ENCODE measurements at regions not wholly inside any gene's neighbourhood (a gene's known extent, or its start where the extent isn't known, plus 50 kb on each side); places are given as distances from the start of the nearest gene placed in this dataset.
"Not testable (repeated sequence)": the region's sequence is repeated elsewhere in the genome, so short reads cannot be mapped to it uniquely, and the experiment has no call there.

DNA sequence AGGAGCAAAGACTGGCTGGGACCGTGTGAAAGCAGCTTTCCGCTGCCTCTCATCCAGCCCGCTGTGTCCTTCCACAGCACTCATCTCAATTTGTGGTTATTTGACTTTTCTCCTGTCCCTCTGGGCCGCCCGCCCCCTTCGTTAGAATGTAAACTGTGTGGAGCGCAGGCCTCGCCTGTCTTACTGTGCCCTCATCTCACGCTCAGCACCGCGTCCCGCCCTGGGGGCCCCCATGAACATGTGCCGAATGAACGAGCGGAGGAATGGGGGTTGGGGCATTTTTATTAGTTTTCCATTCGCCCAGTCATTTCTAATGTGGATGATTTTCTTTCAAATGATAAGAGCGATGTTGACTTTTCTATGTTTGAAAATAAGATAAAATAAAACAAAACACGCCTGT, 159.1 kb upstream of the ZNF469 start:
- CTCF ChIA-PET; POLR2A ChIA-PET; ATAC-seq; H3K4me1 ChIP-seq; H3K27ac ChIP-seq; FAIRE-seq; H3K4me2 ChIP-seq; H3K9me3 ChIP-seq; H3K4me3 ChIP-seq; DNase-seq (ENCODE audit: low read depth in 1 of 2, low spot score in 1 of 2): not testable (repeated sequence)
- 90% methylated on average over 18 of the region's 18 CpGs for WGBS (ENCODE audit: missing lambda C conversion rate)

DNA sequence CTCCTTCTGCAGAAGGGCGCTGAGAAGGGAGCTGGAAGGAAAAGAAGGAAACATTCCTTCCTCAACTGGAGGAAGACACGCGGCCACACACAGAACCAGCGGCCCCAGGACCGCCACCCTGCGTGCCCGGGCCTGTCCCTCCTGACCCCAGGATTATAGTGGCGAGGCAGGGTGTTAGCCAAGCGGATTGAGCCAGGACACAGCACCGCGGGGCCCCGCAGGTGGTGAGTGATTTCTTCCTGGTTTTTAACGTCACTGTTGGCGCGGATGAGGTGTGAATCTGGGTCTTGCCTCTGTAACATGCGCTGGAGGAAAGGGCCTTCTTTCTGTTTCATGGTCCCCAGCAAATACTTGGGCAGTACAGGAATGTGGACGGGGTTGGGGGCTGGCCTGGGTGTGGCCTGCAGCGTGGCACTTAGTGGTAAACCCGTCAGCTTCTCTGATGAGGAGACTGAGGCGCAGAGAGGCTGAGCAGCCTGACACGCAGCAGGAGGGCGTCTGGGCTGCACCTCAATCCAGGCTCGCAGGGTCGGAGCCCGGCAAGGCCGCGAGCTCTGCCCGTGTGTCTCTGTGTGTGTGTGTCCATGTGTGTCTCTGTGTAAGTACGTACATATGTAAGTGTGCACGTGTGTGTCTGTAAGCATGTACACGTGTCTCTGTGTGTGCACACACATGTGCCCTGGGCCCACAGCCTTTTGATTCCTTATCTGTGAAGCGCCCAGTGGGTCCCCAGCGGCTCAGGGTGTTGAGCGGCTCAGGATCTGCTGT, 158.4 kb upstream of the ZNF469 start:
- POLR2A ChIA-PET; ATAC-seq; H3K4me2 ChIP-seq; CTCF ChIA-PET; H3K4me1 ChIP-seq; H3K4me3 ChIP-seq; H3K9me3 ChIP-seq; DNase-seq (ENCODE audit: low read depth in 1 of 2, low spot score in 1 of 2); FAIRE-seq: not testable (repeated sequence)
- peak overlapping the region in 1 of 2 experiments; percentile 28; a peak in 1 of 6 replicates for H3K27ac ChIP-seq
- 92% methylated on average over 34 of the region's 34 CpGs for WGBS (ENCODE audit: missing lambda C conversion rate)

DNA sequence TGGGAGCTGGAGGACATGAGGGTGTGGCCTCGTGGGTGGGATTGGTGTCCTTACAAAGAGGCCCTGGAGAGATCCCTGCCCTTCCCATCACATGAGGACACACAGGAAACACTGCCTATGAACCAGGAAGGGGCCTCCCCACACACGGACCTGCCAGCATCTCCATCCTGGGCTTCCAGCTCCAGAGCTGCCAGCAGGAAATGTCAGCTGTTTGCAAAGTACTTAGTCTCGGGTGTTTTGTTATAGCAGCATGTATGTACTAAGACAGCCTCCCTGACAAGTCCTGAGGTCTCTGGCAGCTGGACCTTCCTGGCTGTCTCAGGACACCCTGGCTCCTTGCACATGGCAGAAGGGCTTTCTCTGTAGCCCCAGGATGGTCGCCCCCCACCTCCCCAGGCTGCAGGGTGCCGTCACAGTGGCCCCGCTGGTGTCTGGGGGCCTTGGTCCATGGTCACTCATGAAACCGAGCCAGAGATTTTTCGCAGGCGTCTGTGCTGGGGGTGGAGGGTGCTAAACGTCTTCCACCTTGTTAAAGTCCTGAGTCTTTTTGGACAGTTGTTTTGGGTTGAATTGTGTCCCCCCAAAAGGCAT, 157.0 kb upstream of the ZNF469 start:
- H3K4me3 ChIP-seq; DNase-seq (ENCODE audit: low read depth in 1 of 2, low spot score in 1 of 2); H3K4me2 ChIP-seq; POLR2A ChIA-PET; H3K27ac ChIP-seq; ATAC-seq; H3K4me1 ChIP-seq; CTCF ChIA-PET; FAIRE-seq; H3K9me3 ChIP-seq: not testable (repeated sequence)
- WGBS (ENCODE audit: missing lambda C conversion rate) = 79% methylated on average over 6 of the region's 10 CpGs

DNA sequence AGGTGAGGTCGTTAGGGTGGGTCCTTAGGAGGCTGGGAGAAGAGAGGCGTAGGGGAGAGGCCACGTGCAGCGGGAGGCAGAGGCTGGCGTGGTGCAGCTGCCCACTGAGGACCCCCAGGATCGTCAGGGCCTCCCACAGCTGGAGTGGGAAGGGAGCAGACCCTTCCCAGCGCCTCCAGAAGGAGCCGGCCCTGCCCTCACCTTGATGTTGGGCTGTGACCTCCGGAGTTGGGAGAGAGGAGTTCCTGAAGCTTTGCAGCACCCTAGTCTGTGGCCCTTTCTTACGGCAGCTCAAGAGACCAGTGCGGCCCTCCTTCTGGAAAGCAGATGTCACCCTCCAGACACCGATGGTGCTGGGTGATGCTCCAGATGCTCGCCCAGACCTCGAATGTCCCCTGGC, 156.5 kb upstream of the ZNF469 start:
- H3K4me1 ChIP-seq; FAIRE-seq; CTCF ChIA-PET; DNase-seq (ENCODE audit: low read depth in 1 of 2, low spot score in 1 of 2); POLR2A ChIA-PET; H3K4me3 ChIP-seq; ATAC-seq; H3K4me2 ChIP-seq; H3K9me3 ChIP-seq; H3K27ac ChIP-seq: not testable (repeated sequence)
- WGBS (ENCODE audit: missing lambda C conversion rate) = 83% methylated on average over 14 of the region's 14 CpGs

DNA sequence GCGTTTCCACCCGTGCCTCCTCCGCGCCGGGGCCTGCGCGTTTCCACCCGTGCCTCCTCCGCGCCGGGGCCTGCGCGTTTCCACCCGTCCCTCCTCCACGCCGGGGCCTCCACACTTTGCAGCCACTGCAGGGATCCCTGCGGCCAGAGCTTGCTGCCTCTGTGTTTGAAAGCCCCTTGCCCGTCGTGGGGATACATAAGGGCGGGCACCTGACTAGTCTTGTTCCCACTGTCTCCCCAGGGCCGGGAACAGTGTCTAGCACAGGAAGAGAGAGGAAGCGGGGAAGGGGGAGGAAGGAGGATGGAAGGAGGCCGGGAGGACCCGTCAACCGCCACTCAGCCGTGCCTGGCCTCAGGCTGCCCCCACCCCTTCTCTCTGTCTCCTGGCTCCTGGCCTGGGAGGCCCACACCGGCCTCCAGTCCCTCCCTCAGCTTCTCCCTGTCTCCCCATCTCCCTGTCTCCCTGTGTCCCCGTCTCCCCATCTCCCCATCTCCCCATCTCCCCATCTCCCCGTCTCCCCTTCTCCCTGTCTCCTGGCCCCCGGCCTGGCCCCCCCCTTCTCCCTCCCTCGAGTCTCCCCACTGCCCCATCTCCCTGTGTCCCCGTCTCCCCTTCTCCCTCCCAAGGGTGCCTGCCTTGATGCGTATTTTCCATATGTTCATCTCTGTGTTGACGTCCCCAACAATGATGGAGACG, 155.6 kb upstream of the ZNF469 start:
- H3K4me2 ChIP-seq; CTCF ChIA-PET; H3K4me1 ChIP-seq; FAIRE-seq; DNase-seq (ENCODE audit: low read depth in 1 of 2, low spot score in 1 of 2); H3K9me3 ChIP-seq; ATAC-seq; H3K27ac ChIP-seq; POLR2A ChIA-PET; H3K4me3 ChIP-seq: not testable (repeated sequence)
- 88% methylated on average over 22 of the region's 35 CpGs for WGBS (ENCODE audit: missing lambda C conversion rate)

DNA sequence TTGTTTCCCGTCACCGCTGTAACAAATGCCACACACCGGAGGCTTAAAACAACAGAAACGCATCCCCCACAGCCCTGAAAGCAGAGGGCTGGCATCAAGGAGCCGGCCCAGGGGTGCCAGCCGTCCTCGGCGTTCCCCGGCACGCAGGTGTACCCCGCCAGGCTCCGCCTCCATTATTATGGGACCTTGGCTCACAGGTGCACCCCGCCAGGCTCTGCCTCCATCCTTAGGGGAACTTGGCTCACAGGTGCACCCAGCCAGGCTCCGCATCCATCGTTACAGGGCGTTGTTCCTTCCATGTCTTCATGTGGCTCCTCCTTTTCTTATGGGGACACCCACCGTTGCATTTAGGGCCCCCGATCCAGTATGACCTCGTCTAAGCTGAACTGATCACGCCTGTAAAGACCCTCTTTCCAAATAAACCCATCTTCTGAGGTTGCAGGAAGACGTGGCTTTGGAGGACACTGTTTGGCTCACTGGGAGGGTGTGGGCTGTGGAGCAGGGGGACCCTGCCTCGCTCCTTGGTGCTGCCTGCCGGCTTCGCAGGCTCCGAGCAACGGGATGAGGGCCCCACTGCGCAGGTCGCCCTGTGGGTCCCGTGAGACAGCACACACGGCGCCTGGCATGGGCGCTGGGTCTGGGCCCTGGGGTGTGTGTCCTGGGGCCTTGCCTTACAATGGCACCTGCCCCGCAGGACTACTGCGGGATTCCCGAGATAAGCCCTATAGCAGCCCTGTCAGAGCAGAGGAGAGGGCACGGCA, 154.9 kb upstream of the ZNF469 start:
- H3K4me2 ChIP-seq; DNase-seq (ENCODE audit: low read depth in 1 of 2, low spot score in 1 of 2); H3K4me1 ChIP-seq; FAIRE-seq; POLR2A ChIA-PET; H3K27ac ChIP-seq; CTCF ChIA-PET; H3K4me3 ChIP-seq; H3K9me3 ChIP-seq; ATAC-seq: not testable (repeated sequence)
- WGBS (ENCODE audit: missing lambda C conversion rate) = 90% methylated on average over 32 of the region's 36 CpGs

DNA sequence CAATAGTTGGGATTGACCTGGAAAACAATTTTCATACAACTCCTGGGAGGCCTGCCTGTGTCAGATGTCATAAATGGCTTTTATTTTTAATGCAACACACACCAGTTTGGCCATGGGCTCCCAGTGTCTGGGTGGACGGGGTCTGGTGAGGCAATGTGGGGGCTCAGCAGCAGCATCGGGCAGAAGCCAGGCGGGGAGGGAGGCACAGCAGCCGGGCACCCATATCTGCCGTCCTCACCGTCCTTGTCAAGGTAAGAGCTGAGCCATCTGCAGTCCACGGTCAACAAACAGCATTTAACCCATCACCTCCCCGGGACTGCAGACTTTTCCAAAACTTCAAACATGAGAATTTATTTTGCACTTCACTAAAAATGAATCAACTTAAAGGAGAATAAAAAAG, 154.0 kb upstream of the ZNF469 start:
- POLR2A ChIA-PET; CTCF ChIA-PET; ATAC-seq; DNase-seq (ENCODE audit: low read depth in 1 of 2, low spot score in 1 of 2); H3K9me3 ChIP-seq; FAIRE-seq; H3K4me2 ChIP-seq; H3K4me1 ChIP-seq; H3K4me3 ChIP-seq: not testable (repeated sequence)
- WGBS (ENCODE audit: missing lambda C conversion rate) = 86% methylated on average over 8 of the region's 8 CpGs
- 0 out of 6 replicates have a peak overlapping the region, but pooled peaks of 1 of the 2 experiments have one; percentile 36 for H3K27ac ChIP-seq

DNA sequence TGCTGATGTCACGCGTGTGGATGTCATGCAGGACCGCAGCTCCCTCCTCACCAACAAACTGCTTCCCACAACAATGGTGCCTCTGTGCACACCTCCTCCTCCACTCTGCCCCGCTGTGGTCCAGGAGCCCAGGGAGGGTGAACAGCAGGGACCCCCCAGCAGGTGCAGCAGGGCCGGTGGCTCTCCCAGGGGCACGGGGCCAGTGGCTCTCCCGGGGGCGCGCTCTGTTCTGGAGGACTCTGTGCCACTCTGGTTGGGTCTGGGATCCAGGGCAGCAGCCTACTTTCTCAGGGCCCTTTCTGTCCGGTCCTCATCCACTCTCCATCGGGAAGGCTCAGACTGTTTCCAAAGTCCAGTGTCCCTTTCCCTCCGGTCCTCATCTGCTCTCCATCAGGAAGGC, 153.0 kb upstream of the ZNF469 start:
- CTCF ChIA-PET; FAIRE-seq; H3K9me3 ChIP-seq; ATAC-seq; H3K4me3 ChIP-seq; H3K4me1 ChIP-seq; DNase-seq (ENCODE audit: low read depth in 1 of 2, low spot score in 1 of 2); H3K4me2 ChIP-seq; POLR2A ChIA-PET: not testable (repeated sequence)
- 92% methylated on average over 7 of the region's 12 CpGs for WGBS (ENCODE audit: missing lambda C conversion rate)
- H3K27ac ChIP-seq = peak overlapping the region in 1 of 2 experiments; percentile 33; a peak in 1 of 6 replicates

DNA sequence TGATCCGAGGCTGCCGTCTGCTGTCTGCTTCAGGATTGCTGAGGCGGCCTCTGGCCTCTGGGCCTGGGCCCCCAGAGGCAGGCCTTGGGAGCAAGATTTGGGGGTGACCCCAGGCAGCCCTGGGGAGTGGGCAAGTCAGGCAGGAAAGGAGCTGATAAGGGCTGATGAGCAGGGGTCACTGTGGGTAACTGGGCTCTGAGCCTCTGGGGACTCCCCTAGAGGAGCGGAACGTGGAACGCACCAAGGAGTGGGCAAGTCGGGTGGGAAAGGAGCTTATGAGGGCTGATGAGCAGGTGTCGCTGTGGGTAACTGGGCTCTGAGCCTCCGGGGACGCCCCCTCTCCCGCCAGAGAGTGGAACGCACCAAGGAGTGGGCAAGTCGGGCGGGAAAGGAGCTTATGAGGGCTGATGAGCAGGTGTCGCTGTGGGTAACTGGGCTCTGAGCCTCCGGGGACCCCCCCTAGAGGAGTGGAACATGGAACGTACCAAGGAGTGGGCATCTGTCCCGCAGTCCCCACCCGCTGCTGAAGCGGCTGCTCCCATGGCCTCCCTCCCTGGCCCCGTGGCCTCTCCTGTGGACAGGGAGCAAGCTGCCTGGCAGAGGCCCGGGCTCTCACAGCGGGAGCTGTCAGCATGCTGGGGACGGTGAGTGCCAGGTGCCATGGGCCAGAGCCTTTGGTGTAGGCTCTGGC, 152.3 kb upstream of the ZNF469 start:
- POLR2A ChIA-PET; H3K9me3 ChIP-seq; H3K4me2 ChIP-seq; CTCF ChIA-PET; DNase-seq (ENCODE audit: low read depth in 1 of 2, low spot score in 1 of 2); FAIRE-seq; H3K4me3 ChIP-seq: not testable (repeated sequence)
- WGBS (ENCODE audit: missing lambda C conversion rate) = 90% methylated on average over 15 of the region's 24 CpGs
- Histone ChIP-seq H3K27ac (peak overlapping the region in 1 of 2 experiments; percentile 33; a peak in 1 of 6 replicates), H3K4me1 (peaks cover 14% of the 10 kb centered on the region)
- 0 out of 6 replicates have a peak, but pooled peaks of 1 of the 2 experiments have one; percentile 28 for ATAC-seq

DNA sequence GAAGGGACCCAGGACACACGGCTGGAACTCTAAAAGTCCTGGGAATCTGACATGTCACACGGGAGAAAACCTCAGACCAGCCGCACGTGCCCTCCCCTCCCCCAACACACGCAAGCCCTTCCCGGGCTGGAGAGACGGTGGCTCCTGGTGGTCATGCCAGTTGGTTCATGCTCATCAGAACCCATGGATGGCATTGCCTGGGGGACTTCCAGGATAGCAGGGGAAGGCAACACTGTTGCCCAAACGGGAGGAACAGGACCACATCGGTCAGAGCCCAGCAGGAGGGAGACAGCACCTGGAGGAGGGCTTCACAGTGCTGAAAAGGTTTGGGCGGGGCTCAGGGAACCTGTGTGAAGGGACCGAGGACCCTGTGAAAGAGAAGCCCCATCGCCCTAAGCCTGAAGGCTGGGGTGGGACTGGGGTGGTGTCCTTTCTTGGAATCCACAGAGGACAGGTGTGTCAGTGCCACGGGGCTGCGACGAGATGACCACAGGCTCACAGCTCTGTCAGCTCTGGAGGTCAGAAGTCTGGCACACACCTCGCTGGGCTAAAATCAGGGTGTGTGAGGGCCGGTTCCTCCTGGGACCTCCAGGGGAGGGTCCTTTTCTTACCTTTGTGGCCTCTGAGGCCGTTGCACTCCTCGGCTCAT, 151.7 kb upstream of the ZNF469 start:
- WGBS (ENCODE audit: missing lambda C conversion rate) = 91% methylated on average over 10 of the region's 19 CpGs
- H3K4me2 ChIP-seq; DNase-seq (ENCODE audit: low read depth in 1 of 2, low spot score in 1 of 2); H3K4me3 ChIP-seq; POLR2A ChIA-PET; FAIRE-seq; ATAC-seq; CTCF ChIA-PET; H3K9me3 ChIP-seq: not testable (repeated sequence)
- Histone ChIP-seq H3K4me1 (peaks cover 18% of the 10 kb centered on the region), H3K27ac (peak overlapping the region in 1 of 2 experiments; percentile 43; a peak in 1 of 6 replicates)
